ENCODE measurements at regions not wholly inside any gene's neighbourhood (a gene's known extent, or its start where the extent isn't known, plus 50 kb on each side); places are given as distances from the start of the nearest gene placed in this dataset.

GRCh38 chr13:64417581-64417980 lies 2812.6 kb downstream of the PCDH9 start (continued):
- no peak for TF ChIP-seq PPARA (CRISPR knock-in tag; IDR thresholded peaks at IDR 0.05; ENCODE audit: borderline replicate concordance)

- no peak for TF ChIP-seq GLIS3 (CRISPR knock-in tag; IDR thresholded peaks at IDR 0.05)
- no peak for TF ChIP-seq ZNF8 (CRISPR knock-in tag; IDR thresholded peaks at IDR 0.05)
- TF ChIP-seq ZNF70 (CRISPR knock-in tag; IDR thresholded peaks at IDR 0.05) = no peak
- ATAC-seq = no peak
Observed at GRCh38 chr13:64414381-64414780, 2815.8 kb downstream of the PCDH9 start.

- ATAC-seq = no peak
- no peak for TF ChIP-seq CREB5 (CRISPR knock-in tag; IDR thresholded peaks at IDR 0.05; ENCODE audit: low read depth)
- TF ChIP-seq BACH2 (CRISPR knock-in tag; IDR thresholded peaks at IDR 0.05; ENCODE audit: borderline replicate concordance) = no peak
- no peak for TF ChIP-seq TSHZ2 (CRISPR knock-in tag; IDR thresholded peaks at IDR 0.05)
- TF ChIP-seq CSDC2 (CRISPR knock-in tag; IDR thresholded peaks at IDR 0.05) = no peak
- no peak for TF ChIP-seq PATZ1 (CRISPR knock-in tag; IDR thresholded peaks at IDR 0.05; ENCODE audit: borderline replicate concordance)
- TF ChIP-seq ZNF70 (CRISPR knock-in tag; IDR thresholded peaks at IDR 0.05) = no peak
- TF ChIP-seq TOX (CRISPR knock-in tag; IDR thresholded peaks at IDR 0.05; ENCODE audit: borderline replicate concordance) = no peak
Observed at GRCh38 chr13:64413529-64413928, 2816.6 kb downstream of the PCDH9 start.

- TF ChIP-seq ISL1 (CRISPR knock-in tag; IDR thresholded peaks at IDR 0.05) (no peak), TOX (CRISPR knock-in tag; IDR thresholded peaks at IDR 0.05; ENCODE audit: borderline replicate concordance) (no peak)
Observed at GRCh38 chr13:64410276-64411053, 2819.7 kb downstream of the PCDH9 start.

GRCh38 chr13:64397701-64398100 lies 2832.4 kb downstream of the PCDH9 start:
- TF ChIP-seq CREB5 (CRISPR knock-in tag; IDR thresholded peaks at IDR 0.05; ENCODE audit: low read depth) = no peak
- peak; percentile 61 for ATAC-seq

More at GRCh38 chr13:64410276-64411053, 2819.7 kb downstream of the PCDH9 start:
- no peak for ATAC-seq

GRCh38 chr13:64377606-64378005 lies 2852.5 kb downstream of the PCDH9 start:
- no peak for ATAC-seq
- no peak for TF ChIP-seq ZFP3 (CRISPR knock-in tag; IDR thresholded peaks at IDR 0.05)
- TF ChIP-seq CSDC2 (CRISPR knock-in tag; IDR thresholded peaks at IDR 0.05) = no peak
- TF ChIP-seq ZNF8 (CRISPR knock-in tag; IDR thresholded peaks at IDR 0.05) = no peak
- TF ChIP-seq SNAI2 (CRISPR knock-in tag; IDR thresholded peaks at IDR 0.05) = no peak
- no peak for TF ChIP-seq ISL1 (CRISPR knock-in tag; IDR thresholded peaks at IDR 0.05)
- TF ChIP-seq ARNTL (CRISPR knock-in tag; IDR thresholded peaks at IDR 0.05; ENCODE audit: borderline replicate concordance, low read depth) = no peak
- TF ChIP-seq ZNF70 (CRISPR knock-in tag; IDR thresholded peaks at IDR 0.05) = no peak
- TF ChIP-seq ZFP30 (CRISPR knock-in tag; IDR thresholded peaks at IDR 0.05) = no peak
- no peak for TF ChIP-seq TSHZ2 (CRISPR knock-in tag; IDR thresholded peaks at IDR 0.05)
- TF ChIP-seq GLIS3 (CRISPR knock-in tag; IDR thresholded peaks at IDR 0.05) = no peak
- no peak for TF ChIP-seq PPARA (CRISPR knock-in tag; IDR thresholded peaks at IDR 0.05; ENCODE audit: borderline replicate concordance)
- TF ChIP-seq TOX (CRISPR knock-in tag; IDR thresholded peaks at IDR 0.05; ENCODE audit: borderline replicate concordance) = no peak
- TF ChIP-seq ZC3H10 (CRISPR knock-in tag; IDR thresholded peaks at IDR 0.05) = no peak
- TF ChIP-seq PATZ1 (CRISPR knock-in tag; IDR thresholded peaks at IDR 0.05; ENCODE audit: borderline replicate concordance) = no peak
- no peak for TF ChIP-seq BACH2 (CRISPR knock-in tag; IDR thresholded peaks at IDR 0.05; ENCODE audit: borderline replicate concordance)
- TF ChIP-seq TCF4 (CRISPR knock-in tag; IDR thresholded peaks at IDR 0.05; ENCODE audit: borderline replicate concordance) = no peak
